Prostate gland (tissue), 2 donors: ENCODE measurements at regions not wholly inside any gene's neighbourhood (a gene's known extent, or its start where the extent isn't known, plus 50 kb on each side); places are given as distances from the start of the nearest gene placed in this dataset.
"Not testable (repeated sequence)": the region's sequence is repeated elsewhere in the genome, so short reads cannot be mapped to it uniquely, and the experiment has no call there.

Experiments
- DNase-seq: peaks from one replicate; pipeline ENCODE4 v3.0.0-alpha.2; 2019; ENCODE audit warnings: low spot score
- H3K27ac ChIP-seq, 2 donors: fragments of 200-600 bp; sonication (generic); 2 replicates each; pipeline ENCODE4 v1.5.1; 2017 to 2019
- H3K27me3 ChIP-seq: fragments of 200-600 bp; sonication (generic); replicated peaks from 2 replicates; pipeline ENCODE4 v1.5.1; 2019; ENCODE audit not compliant: insufficient read depth
- H3K36me3 ChIP-seq, 2 donors: fragments of 200-600 bp; sonication (generic); 1 replicate in 1 of 2; 2 replicates in 1 of 2; pipeline versions ENCODE4 v1.5.1 to v1.8.1; 2017 to 2019
- H3K4me1 ChIP-seq: fragments of 200-600 bp; sonication (generic); replicated peaks from 2 replicates; pipeline ENCODE4 v1.5.1; 2019
- H3K4me3 ChIP-seq, 2 donors: fragments of 200-600 bp; sonication (generic); 2 replicates each; pipeline ENCODE4 v1.5.1; 2017 to 2019
- H3K9me3 ChIP-seq: fragments of 200-600 bp; sonication (generic); 2 replicates; pipeline ENCODE4 v1.5.1; 2017
- POLR2A ChIP-seq: fragments of 450-650 bp; IDR thresholded peaks from one replicate; pipeline ENCODE4 v1.6.1; 2016; ENCODE audit warnings: antibody characterized with exemption, mild to moderate bottlenecking
- POLR2AphosphoS5 ChIP-seq: sonication (generic); formaldehyde crosslinking; IDR thresholded peaks from one replicate; pipeline ENCODE4 v1.6.1; 2017; ENCODE audit warnings: antibody characterized with exemption
- WGBS: methylation state at CpG from one replicate; pipeline ENCODE4 v1.1.5; 2018; 5-methylcytosine and 5-hydroxymethylcytosine counted together
- intact Hi-C: fragments of 100-400 bp; cut with DNase I; formaldehyde crosslinking; loops from one replicate; pipeline ENCODE4 v1.14.2; 2022
- TF ChIP-seq, protein P1 (sequence below), 4 experiments: fragments of 200-600 bp in 2 of 4; fragments of 450-650 bp in 2 of 4; sonication (generic) in 2 of 4; IDR thresholded peaks; 1 replicate in 3 of 4; 2 replicates in 1 of 4; pipeline ENCODE4 v1.5.1; 2016 to 2019; ENCODE audit warnings: antibody characterized with exemption in 4 of 4, mild to moderate bottlenecking in 2 of 4, moderate library complexity in 2 of 4

DNA sequence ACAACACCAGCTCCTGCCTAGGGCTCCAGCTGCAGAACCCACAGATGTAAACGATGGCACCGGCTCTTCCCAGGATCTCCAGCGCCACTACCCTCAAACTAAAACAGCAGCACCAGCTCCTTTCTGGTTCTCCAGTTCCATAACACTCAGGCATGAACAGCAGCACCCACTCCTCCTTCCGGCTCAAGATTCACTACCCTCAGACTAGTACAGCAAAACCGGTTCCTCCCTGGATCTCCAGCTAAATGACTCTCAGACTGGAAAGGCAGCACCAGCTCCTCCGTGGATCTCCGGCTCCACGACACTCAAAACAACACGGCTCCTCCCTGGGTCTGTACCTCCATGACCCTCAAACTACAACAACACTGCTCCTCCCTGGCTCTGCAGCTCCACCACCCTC is 325.0 kb downstream of the PREX1 start:
- H3K4me3 ChIP-seq = no peak overlapping the region
- 68% methylated on average over 9 of the region's 9 CpGs for WGBS
- intact Hi-C loops = no loop called here
- H3K4me1 ChIP-seq = no peaks in the 10 kb centered on the region
- H3K9me3 ChIP-seq = no peaks in the 10 kb centered on the region
- H3K27me3 ChIP-seq = no peaks in the 10 kb centered on the region
- no peak for DNase-seq
- H3K36me3 ChIP-seq = no peaks in the 10 kb centered on the region
- no peak overlapping the region for H3K27ac ChIP-seq
- no peak for TF ChIP-seq POLR2AphosphoS5
- TF ChIP-seq POLR2A = no peak
- TF ChIP-seq, protein P1, sequence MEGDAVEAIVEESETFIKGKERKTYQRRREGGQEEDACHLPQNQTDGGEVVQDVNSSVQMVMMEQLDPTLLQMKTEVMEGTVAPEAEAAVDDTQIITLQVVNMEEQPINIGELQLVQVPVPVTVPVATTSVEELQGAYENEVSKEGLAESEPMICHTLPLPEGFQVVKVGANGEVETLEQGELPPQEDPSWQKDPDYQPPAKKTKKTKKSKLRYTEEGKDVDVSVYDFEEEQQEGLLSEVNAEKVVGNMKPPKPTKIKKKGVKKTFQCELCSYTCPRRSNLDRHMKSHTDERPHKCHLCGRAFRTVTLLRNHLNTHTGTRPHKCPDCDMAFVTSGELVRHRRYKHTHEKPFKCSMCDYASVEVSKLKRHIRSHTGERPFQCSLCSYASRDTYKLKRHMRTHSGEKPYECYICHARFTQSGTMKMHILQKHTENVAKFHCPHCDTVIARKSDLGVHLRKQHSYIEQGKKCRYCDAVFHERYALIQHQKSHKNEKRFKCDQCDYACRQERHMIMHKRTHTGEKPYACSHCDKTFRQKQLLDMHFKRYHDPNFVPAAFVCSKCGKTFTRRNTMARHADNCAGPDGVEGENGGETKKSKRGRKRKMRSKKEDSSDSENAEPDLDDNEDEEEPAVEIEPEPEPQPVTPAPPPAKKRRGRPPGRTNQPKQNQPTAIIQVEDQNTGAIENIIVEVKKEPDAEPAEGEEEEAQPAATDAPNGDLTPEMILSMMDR (IDR thresholded peaks at IDR 0.05) = no peak

DNA sequence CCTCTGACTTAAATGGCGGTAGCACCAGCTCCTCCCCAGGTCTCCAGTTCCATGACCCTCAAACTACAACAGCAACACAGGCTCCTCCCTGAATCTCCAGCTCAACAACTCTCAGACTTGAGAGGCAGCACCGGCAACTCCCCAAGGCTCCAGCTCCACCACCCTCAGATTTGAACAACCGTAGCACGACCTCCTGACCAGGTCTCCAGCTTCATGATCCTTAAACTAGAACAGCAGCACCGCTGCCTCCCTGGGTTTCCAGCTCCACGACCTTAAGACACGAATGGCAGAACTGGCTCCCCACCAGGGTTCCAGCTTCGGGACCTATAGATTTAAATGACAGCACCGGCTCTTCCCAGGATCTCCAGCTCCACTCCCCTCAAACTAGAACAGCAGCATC is 325.8 kb downstream of the PREX1 start:
- no peaks in the 10 kb centered on the region for H3K27me3 ChIP-seq
- no peaks in the 10 kb centered on the region for H3K9me3 ChIP-seq
- WGBS = 89% methylated on average over 9 of the region's 9 CpGs
- no peak for DNase-seq
- no peak overlapping the region for H3K27ac ChIP-seq
- no peaks in the 10 kb centered on the region for H3K4me1 ChIP-seq
- no peaks in the 10 kb centered on the region for H3K36me3 ChIP-seq
- TF ChIP-seq, protein P1 (IDR thresholded peaks at IDR 0.05) = no peak
- TF ChIP-seq POLR2A (no peak), POLR2AphosphoS5 (no peak)
- H3K4me3 ChIP-seq = no peak overlapping the region
- intact Hi-C loops = no loop called here

DNA sequence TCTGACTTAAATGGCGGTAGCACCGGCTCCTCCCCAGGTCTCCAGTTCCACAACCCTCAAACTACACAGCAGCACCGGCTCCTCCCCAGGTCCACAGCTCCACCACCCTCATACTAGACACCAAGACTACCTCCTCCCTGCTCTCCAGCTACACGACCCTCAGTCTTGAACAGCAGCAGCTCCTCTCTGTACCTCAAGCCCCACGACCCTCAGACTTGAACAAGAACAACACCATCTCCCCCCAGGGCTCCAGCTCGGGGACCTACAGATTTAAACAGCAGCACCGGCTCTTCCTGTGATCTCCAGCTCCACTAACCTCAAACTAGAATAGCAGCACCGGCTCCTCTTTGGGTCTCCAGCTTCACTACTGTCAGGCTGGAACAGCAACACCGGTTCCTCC is 326.9 kb downstream of the PREX1 start:
- H3K27ac ChIP-seq, intact Hi-C loops, H3K4me3 ChIP-seq, H3K4me1 ChIP-seq, H3K9me3 ChIP-seq, H3K27me3 ChIP-seq, H3K36me3 ChIP-seq, DNase-seq: not testable (repeated sequence)
- 80% methylated on average over 9 of the region's 9 CpGs for WGBS

DNA sequence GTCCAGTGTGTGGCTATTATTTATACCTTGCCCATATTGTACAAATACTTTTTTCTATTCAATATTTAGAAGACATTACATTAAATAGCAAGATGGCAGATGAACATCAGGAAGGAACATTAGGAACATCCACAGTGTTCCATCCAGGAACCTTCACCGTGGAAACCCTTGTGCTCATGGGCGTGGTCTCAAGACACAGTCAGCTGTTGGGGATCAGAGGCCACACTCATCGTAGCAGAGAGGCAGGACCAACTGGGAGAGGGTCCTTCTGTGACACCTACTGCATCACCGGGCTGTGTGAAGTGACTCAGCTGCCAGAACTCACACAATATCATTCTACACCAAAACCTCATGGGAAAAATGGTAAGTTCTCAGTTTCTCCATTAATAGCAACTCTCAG is 328.9 kb downstream of the PREX1 start:
- DNase-seq, intact Hi-C loops, H3K9me3 ChIP-seq, H3K27me3 ChIP-seq, H3K4me3 ChIP-seq, H3K4me1 ChIP-seq, H3K36me3 ChIP-seq, H3K27ac ChIP-seq: not testable (repeated sequence)
- 64% methylated on average over 4 of the region's 4 CpGs for WGBS

DNA sequence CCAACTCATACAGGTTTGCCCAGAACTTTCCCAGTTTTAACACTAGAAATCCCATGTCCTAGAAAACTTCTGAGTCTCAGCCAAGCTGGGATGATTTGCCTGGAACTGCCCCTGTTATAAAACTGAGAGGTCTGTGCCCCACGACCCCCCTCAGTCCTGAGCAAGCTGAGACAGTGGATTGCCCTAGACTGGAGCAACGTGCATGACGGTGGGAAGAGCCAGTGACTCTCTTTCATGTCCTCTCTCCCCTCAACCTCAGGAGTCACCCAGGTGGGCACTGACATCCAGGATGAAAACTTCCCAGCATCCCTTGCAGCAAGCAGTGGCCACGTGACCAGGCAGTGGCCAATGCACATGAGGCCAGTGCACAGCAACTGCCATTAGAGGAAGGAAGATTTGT is 329.7 kb downstream of the PREX1 start:
- H3K36me3 ChIP-seq, DNase-seq, H3K9me3 ChIP-seq, H3K4me3 ChIP-seq, H3K4me1 ChIP-seq, intact Hi-C loops, H3K27me3 ChIP-seq, H3K27ac ChIP-seq: not testable (repeated sequence)
- 85% methylated on average over 4 of the region's 4 CpGs for WGBS

DNA sequence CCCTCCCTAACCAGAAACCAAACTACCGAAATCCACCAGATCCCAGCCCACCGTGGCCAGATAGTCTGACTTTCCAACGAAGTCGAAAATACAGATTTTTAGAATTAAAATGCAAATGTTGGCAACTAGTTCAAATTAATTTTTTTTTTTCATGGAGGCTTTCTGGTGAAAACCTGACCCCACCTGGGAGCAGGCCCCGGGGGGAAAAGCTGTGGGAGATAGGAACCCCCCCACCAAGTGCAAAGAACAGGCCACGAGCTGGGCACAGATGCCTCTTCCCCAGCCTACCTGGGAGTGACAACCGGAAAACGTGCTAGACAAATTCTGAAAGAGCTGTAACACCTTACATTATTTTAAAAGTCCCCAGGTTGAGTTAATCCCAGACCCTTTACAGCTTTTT is 333.8 kb downstream of the PREX1 start:
- Histone ChIP-seq H3K4me1 (no peaks in the 10 kb centered on the region), H3K36me3 (no peaks in the 10 kb centered on the region), H3K27me3 (peaks cover under 1% of the 10 kb centered on the region), H3K27ac (no peak overlapping the region), H3K9me3 (no peaks in the 10 kb centered on the region), H3K4me3 (no peak overlapping the region)
- WGBS = 81% methylated on average over 8 of the region's 8 CpGs
- TF ChIP-seq, protein P1 (IDR thresholded peaks at IDR 0.05) = no peak
- TF ChIP-seq POLR2A (no peak), POLR2AphosphoS5 (no peak)
- intact Hi-C loops = no loop called here
- no peak for DNase-seq

DNA sequence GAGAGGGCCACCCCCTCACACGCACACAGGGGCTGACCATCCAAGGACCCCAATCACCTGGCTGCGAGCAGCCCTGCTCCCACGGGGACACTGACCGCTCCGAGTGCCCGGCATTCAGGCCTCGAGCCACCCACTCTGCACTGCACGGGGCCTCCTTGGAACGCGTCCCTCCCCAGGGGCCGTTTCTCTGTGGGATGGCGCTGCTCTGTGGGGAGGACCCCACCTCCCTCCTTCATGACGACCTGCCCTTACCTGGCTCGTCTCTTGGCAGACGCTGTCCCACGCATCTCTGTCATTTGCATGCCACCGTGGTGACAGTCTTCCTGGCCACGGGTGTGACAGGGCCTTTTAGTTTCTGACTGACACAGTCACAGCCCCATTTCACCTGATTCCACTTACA is 334.5 kb downstream of the PREX1 start:
- H3K4me3 ChIP-seq, H3K4me1 ChIP-seq, H3K36me3 ChIP-seq, H3K9me3 ChIP-seq, H3K27ac ChIP-seq, DNase-seq, H3K27me3 ChIP-seq, intact Hi-C loops: not testable (repeated sequence)
- WGBS = 73% methylated on average over 18 of the region's 18 CpGs
